Amniotic stem cell (primary cell): ENCODE measurements at regions not wholly inside any gene's neighbourhood (a gene's known extent, or its start where the extent isn't known, plus 50 kb on each side); places are given as distances from the start of the nearest gene placed in this dataset.

Experiments
- DNase-seq: peaks from one replicate; lab custom pipeline; 2025; lab: John Stamatoyannopoulos, UW

GRCh38 chr6:50217841-50218240 is 168.1 kb upstream of the DEFB112 start:
- no peak for DNase-seq

- no peak for DNase-seq
Observed at GRCh38 chr6:50236164-50236563, 186.4 kb upstream of the DEFB112 start.

GRCh38 chr6:50239853-50240252 is 190.1 kb upstream of the DEFB112 start:
- DNase-seq: no peak

- no peak for DNase-seq
Observed at GRCh38 chr6:50240986-50241385, 191.3 kb upstream of the DEFB112 start.

- DNase-seq: no peak
Observed at GRCh38 chr6:50249493-50249892, 199.8 kb upstream of the DEFB112 start.

- no peak for DNase-seq
Observed at GRCh38 chr6:50257322-50257721, 207.6 kb upstream of the DEFB112 start.

- DNase-seq: no peak
Observed at GRCh38 chr6:50259903-50260302, 210.2 kb upstream of the DEFB112 start.

- DNase-seq: no peak
Observed at GRCh38 chr6:50264995-50265571, 215.4 kb upstream of the DEFB112 start.

- DNase-seq: no peak
Observed at GRCh38 chr6:50270415-50270814, 220.7 kb upstream of the DEFB112 start.

GRCh38 chr6:50271266-50271665 is 221.5 kb upstream of the DEFB112 start:
- DNase-seq: no peak

GRCh38 chr6:50271817-50272216 is 222.1 kb upstream of the DEFB112 start:
- no peak for DNase-seq

GRCh38 chr6:50272611-50273010 is 222.9 kb upstream of the DEFB112 start:
- no peak for DNase-seq

- DNase-seq: no peak
Observed at GRCh38 chr6:50276771-50277261, 227.1 kb upstream of the DEFB112 start.

GRCh38 chr6:50277774-50278173 is 228.0 kb upstream of the DEFB112 start:
- no peak for DNase-seq

GRCh38 chr6:50278663-50279062 is 228.9 kb upstream of the DEFB112 start:
- no peak for DNase-seq

GRCh38 chr6:50285735-50286134 is 236.0 kb upstream of the DEFB112 start:
- no peak for DNase-seq

GRCh38 chr6:50288241-50288640 is 238.5 kb upstream of the DEFB112 start:
- no peak for DNase-seq

GRCh38 chr6:50288881-50289280 is 239.2 kb upstream of the DEFB112 start:
- no peak for DNase-seq

GRCh38 chr6:50289366-50289765 is 239.6 kb upstream of the DEFB112 start:
- DNase-seq: no peak

- DNase-seq: no peak
Observed at GRCh38 chr6:50301307-50301706, 251.6 kb upstream of the DEFB112 start.

GRCh38 chr6:50305660-50306059 is 255.9 kb upstream of the DEFB112 start:
- DNase-seq: no peak

GRCh38 chr6:50318536-50318935 is 268.8 kb upstream of the DEFB112 start:
- no peak for DNase-seq

GRCh38 chr6:50330347-50330746 is 280.6 kb upstream of the DEFB112 start:
- DNase-seq: no peak

- DNase-seq: no peak
Observed at GRCh38 chr6:50330963-50331362, 281.2 kb upstream of the DEFB112 start.

GRCh38 chr6:50333696-50334095 is 284.0 kb upstream of the DEFB112 start:
- no peak for DNase-seq
